A673 (cell line): ENCODE measurements at regions not wholly inside any gene's neighbourhood (a gene's known extent, or its start where the extent isn't known, plus 50 kb on each side); places are given as distances from the start of the nearest gene placed in this dataset.

Experiments
- BruUV-seq: library from RNA; stranded (reverse); fragments of 400-500 nt; replicated peaks from 2 replicates; lab custom pipeline; 2021; lab: Mats Ljungman, UMichigan
- CTCF ChIA-PET: fragments of 300-600 bp; sonication (Branson Sonifier 250); formaldehyde crosslinking; loops from one replicate; lab custom pipeline; 2022; ENCODE audit warnings: antibody characterized with exemption; lab: Charles Lee
- POLR2A ChIA-PET: fragments of 300-600 bp; sonication (Branson Sonifier 250); formaldehyde crosslinking; loops from one replicate; lab custom pipeline; 2022; ENCODE audit warnings: antibody characterized with exemption; ENCODE audit not compliant: low non-redundant PET; lab: Charles Lee
- DNase-seq: peaks from one replicate; pipeline ENCODE4 v3.0.0-alpha.2; 2015; ENCODE audit warnings: low spot score
- H3K27ac ChIP-seq: fragments of 200-600 bp; sonication (generic); 2 replicates; pipeline ENCODE4 v1.5.1; 2016; ENCODE audit warnings: mixed run types, low read depth, mild to moderate bottlenecking, mixed read lengths, antibody characterized with exemption, low read length; ENCODE audit not compliant: poor library complexity, severe bottlenecking
- H3K27me3 ChIP-seq: fragments of 200-600 bp; sonication (generic); replicated peaks from 2 replicates; pipeline ENCODE4 v1.6.1; 2017; ENCODE audit warnings: mixed run types, low read depth, mild to moderate bottlenecking, mixed read lengths, antibody characterized with exemption, low read length; ENCODE audit not compliant: insufficient read depth, poor library complexity
- H3K36me3 ChIP-seq: fragments of 200-600 bp; sonication (generic); 2 replicates; pipeline ENCODE4 v1.6.1; 2016; ENCODE audit warnings: mixed run types, mild to moderate bottlenecking, mixed read lengths, antibody characterized with exemption, low read length; ENCODE audit not compliant: insufficient read depth, poor library complexity, severe bottlenecking
- H3K4me1 ChIP-seq: fragments of 200-600 bp; sonication (generic); 2 replicates; pipeline ENCODE4 v1.6.1; 2017; ENCODE audit warnings: mixed run types, mild to moderate bottlenecking, mixed read lengths, antibody characterized with exemption, low read length; ENCODE audit not compliant: insufficient read depth, poor library complexity, severe bottlenecking
- H3K4me3 ChIP-seq: fragments of 200-600 bp; sonication (generic); 2 replicates; pipeline ENCODE4 v1.5.1; 2016; ENCODE audit warnings: low read depth, mixed run types, mild to moderate bottlenecking, mixed read lengths, low read length; ENCODE audit not compliant: poor library complexity, severe bottlenecking
- H3K9me3 ChIP-seq: fragments of 200-600 bp; sonication (generic); 2 replicates; pipeline ENCODE4 v1.6.1; 2016; ENCODE audit warnings: mixed run types, low read depth, mild to moderate bottlenecking, mixed read lengths, antibody characterized with exemption, low read length; ENCODE audit not compliant: poor library complexity, severe bottlenecking
- EZH2 ChIP-seq: fragments of 200-600 bp; sonication (generic); IDR thresholded peaks from 2 replicates; pipeline ENCODE4 v1.6.1; 2017; ENCODE audit warnings: borderline replicate concordance, low read depth, mild to moderate bottlenecking, mixed read lengths, antibody characterized with exemption, low read length; ENCODE audit not compliant: poor library complexity, severe bottlenecking
- intact Hi-C: fragments of 100-400 bp; cut with micrococcal nuclease; formaldehyde crosslinking; loops from one replicate; pipeline ENCODE4 v1.10.0; 2022; ENCODE audit not compliant: unreplicated experiment
- TF ChIP-seq, protein P1 (sequence below): fragments of 300-800, 200-600 bp; sonication (generic); conservative IDR thresholded peaks from 2 replicates; pipeline ENCODE4 v1.5.1; 2017; ENCODE audit warnings: low read depth, mild to moderate bottlenecking, antibody characterized with exemption, low read length, moderate library complexity, mixed read lengths

DNA sequence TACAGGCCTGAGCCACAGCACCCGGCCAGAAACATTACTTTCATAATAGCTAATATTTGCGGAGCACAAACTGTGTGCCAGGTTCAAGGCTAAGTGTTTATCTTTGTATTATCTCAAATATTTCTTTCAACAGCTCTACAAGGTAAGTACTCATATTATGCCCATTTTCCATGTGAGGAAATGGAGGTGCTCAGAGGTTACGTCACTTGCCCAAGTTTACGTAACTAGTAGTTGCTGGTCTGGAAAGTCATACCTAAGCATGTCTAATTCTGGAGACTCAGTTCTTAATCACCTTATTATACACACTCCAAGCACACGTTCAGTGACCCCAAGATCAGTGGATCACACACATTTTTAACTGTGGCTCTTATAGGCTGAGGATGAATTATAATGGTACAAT, 177.5 kb downstream of the OXSM start:
- Histone ChIP-seq H3K27ac (no peak overlapping the region), H3K4me1 (no peaks in the 10 kb centered on the region), H3K27me3 (no peaks in the 10 kb centered on the region), H3K9me3 (no peaks in the 10 kb centered on the region), H3K4me3 (no peak overlapping the region), H3K36me3 (no peaks in the 10 kb centered on the region)
- DNase-seq = no peak
- TF ChIP-seq, protein P1, sequence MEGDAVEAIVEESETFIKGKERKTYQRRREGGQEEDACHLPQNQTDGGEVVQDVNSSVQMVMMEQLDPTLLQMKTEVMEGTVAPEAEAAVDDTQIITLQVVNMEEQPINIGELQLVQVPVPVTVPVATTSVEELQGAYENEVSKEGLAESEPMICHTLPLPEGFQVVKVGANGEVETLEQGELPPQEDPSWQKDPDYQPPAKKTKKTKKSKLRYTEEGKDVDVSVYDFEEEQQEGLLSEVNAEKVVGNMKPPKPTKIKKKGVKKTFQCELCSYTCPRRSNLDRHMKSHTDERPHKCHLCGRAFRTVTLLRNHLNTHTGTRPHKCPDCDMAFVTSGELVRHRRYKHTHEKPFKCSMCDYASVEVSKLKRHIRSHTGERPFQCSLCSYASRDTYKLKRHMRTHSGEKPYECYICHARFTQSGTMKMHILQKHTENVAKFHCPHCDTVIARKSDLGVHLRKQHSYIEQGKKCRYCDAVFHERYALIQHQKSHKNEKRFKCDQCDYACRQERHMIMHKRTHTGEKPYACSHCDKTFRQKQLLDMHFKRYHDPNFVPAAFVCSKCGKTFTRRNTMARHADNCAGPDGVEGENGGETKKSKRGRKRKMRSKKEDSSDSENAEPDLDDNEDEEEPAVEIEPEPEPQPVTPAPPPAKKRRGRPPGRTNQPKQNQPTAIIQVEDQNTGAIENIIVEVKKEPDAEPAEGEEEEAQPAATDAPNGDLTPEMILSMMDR = no peak
- TF ChIP-seq EZH2 = no peak
- POLR2A ChIA-PET = no interaction called here
- CTCF ChIA-PET = no interaction called here
- intact Hi-C loops = no loop called here
- no TSS peak for BruUV-seq

DNA sequence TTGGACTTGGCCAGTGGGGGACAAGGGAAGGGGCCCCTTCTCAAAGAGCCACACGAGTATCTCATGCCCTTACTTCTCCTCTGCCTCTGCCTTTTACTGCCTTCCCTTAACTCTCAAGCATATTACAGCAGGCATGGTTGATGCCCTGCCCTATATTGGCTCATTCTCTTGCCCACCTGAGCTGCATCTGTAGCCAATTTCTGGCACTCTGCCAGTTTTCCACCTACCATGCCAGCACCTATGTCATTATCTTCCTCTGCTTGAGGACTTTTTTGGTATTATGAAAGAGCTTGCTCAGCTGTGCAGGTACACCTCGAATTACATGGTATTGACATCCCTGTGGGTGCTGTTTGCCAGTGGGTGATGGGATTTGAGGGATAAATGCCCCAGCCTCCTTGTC, 181.8 kb downstream of the OXSM start:
- Histone ChIP-seq H3K36me3 (no peaks in the 10 kb centered on the region), H3K9me3 (no peaks in the 10 kb centered on the region), H3K4me3 (no peak overlapping the region), H3K27me3 (no peaks in the 10 kb centered on the region), H3K27ac (no peak overlapping the region), H3K4me1 (no peaks in the 10 kb centered on the region)
- intact Hi-C loops = no loop called here
- no peak for DNase-seq
- POLR2A ChIA-PET = no interaction called here
- TF ChIP-seq EZH2 = no peak
- TF ChIP-seq, protein P1 = no peak
- BruUV-seq = no TSS peak
- CTCF ChIA-PET = no interaction called here

DNA sequence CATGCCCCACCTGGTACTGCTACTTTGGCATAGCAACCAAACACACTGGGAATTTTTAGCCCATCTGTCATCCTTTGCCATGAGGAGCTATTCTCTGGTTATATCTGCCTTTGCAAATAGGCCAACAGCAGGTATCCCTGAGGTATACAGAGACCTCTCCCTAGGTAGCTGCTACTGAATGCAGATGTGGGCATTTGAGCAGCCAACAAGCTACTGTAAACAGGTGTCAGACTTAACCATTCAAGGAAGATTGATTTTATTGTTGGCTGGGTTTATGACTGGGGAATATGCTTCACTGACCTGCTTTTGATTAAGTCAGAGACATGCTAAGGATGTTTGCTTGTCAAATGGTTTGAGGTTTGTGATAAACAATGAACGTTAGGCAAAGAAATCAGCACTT, 183.2 kb downstream of the OXSM start:
- H3K4me1 ChIP-seq = no peaks in the 10 kb centered on the region
- no TSS peak for BruUV-seq
- no peaks in the 10 kb centered on the region for H3K36me3 ChIP-seq
- no peak overlapping the region for H3K4me3 ChIP-seq
- H3K9me3 ChIP-seq = no peaks in the 10 kb centered on the region
- DNase-seq = no peak
- TF ChIP-seq, protein P1 = no peak
- TF ChIP-seq EZH2 = no peak
- POLR2A ChIA-PET = no interaction called here
- H3K27ac ChIP-seq = no peak overlapping the region
- intact Hi-C loops = no loop called here
- H3K27me3 ChIP-seq = no peaks in the 10 kb centered on the region
- CTCF ChIA-PET = no interaction called here
